Mucosa of rectum (tissue), 2 donors: ENCODE measurements at regions not wholly inside any gene's neighbourhood (a gene's known extent, or its start where the extent isn't known, plus 50 kb on each side); places are given as distances from the start of the nearest gene placed in this dataset.

Experiments
- H3K27ac ChIP-seq, 2 donors: one replicate each; pipeline ENCODE4 v1.7.0; 2013; ENCODE audit warnings: inconsistent platforms in 2 of 2, low read depth in 2 of 2, low read length in 2 of 2
- H3K27me3 ChIP-seq, 2 donors: one replicate each; pipeline ENCODE4 v1.7.0; 2013; ENCODE audit warnings: low read length in 2 of 2; ENCODE audit not compliant: control insufficient read depth in 2 of 2, insufficient read depth in 2 of 2
- H3K36me3 ChIP-seq, 2 donors: one replicate each; pipeline ENCODE4 v1.7.0; 2013; ENCODE audit warnings: low read length in 2 of 2; ENCODE audit not compliant: control insufficient read depth in 2 of 2, insufficient read depth in 2 of 2
- H3K4me1 ChIP-seq, 2 donors: one replicate each; pipeline ENCODE4 v1.7.0; 2013; ENCODE audit warnings: low read length in 2 of 2, mild to moderate bottlenecking in 1 of 2; ENCODE audit not compliant: control insufficient read depth in 2 of 2, insufficient read depth in 2 of 2
- H3K4me3 ChIP-seq, 2 donors: one replicate each; pipeline ENCODE4 v1.7.0; 2013; ENCODE audit warnings: low read length in 2 of 2
- H3K9ac ChIP-seq, 2 donors: one replicate each; pipeline ENCODE4 v1.7.0; 2013; ENCODE audit warnings: low read length in 2 of 2, low read depth in 1 of 2, mild to moderate bottlenecking in 1 of 2
- H3K9me3 ChIP-seq, 2 donors: one replicate each; pipeline ENCODE4 v1.7.0; 2013; ENCODE audit warnings: low read length in 2 of 2; ENCODE audit not compliant: control insufficient read depth in 2 of 2
- donor health status: healthy.
- donor health status: Normal muscosa, but diverticular disease.

DNA sequence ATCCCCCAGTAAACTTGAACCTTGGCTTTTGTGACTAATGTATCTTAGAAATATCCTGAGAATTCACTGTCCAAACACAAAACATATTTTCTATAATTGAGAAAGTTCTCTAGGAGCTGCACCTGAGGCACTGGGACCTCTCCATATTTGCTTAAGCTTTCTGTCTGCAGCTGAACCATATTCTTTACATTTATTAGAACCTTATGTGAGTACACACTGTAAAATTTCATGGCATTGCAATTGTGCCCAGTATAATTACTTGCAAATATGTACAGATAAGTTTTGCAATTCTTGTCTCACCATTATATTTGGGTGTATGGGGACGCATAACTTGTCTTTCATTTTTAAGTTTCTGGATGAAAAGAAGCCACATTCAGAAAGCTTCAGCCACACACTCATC is 280.7 kb upstream of the KLHL1 start:
- no peaks in the 10 kb centered on the region for H3K36me3 ChIP-seq
- H3K9me3 ChIP-seq = no peaks in the 10 kb centered on the region
- peaks cover 0 to 5% of the 10 kb centered on the region in 2 donors for H3K4me1 ChIP-seq
- no peaks in the 10 kb centered on the region for H3K27me3 ChIP-seq
- no peak overlapping the region for H3K9ac ChIP-seq
- no peak overlapping the region for H3K27ac ChIP-seq
- H3K4me3 ChIP-seq = no peak overlapping the region

DNA sequence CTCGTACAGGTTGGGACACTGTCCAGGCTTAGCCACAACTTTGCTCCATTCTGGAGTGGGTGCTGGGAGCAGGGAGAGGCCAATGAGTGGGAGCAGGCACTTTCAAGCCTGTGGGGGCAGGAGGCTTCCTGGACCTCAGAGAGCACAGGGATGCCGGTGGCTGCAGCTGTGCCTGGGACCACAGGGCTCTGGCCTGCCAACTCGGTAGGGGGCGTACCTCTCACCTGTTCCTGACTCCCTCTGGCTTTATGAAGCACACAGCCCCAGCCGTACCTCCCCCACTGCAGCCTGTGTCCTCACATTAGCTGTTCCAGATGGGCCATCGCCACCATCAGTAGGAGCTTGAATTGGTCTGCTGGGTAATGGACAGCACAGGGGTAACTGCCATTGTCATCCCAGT is 278.7 kb upstream of the KLHL1 start:
- peaks cover 0 to 5% of the 10 kb centered on the region in 2 donors for H3K4me1 ChIP-seq
- no peak overlapping the region for H3K9ac ChIP-seq
- no peaks in the 10 kb centered on the region for H3K9me3 ChIP-seq
- H3K36me3 ChIP-seq = no peaks in the 10 kb centered on the region
- no peak overlapping the region for H3K4me3 ChIP-seq
- H3K27ac ChIP-seq = no peak overlapping the region
- no peaks in the 10 kb centered on the region for H3K27me3 ChIP-seq

DNA sequence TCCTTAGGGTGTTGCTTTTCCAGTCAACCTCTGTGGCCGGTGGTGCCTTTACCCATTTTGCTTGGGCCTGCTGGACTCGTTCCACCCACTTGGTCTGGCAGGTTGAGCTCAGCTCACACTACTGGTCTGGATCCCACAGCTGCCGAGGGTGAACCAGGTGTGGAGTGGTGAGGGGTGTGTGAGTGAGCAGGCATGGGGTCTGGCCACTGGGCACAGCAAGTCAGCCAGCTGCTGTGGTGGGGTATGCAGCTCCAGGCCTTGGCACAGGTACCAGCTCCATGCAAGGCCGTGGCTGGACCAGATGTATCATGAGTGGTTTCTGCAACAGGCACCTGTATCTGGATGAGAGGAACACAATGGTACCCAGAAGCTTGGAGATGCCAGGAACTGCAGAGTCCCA is 277.6 kb upstream of the KLHL1 start:
- Histone ChIP-seq H3K4me1 (no peaks in the 10 kb centered on the region), H3K9me3 (no peaks in the 10 kb centered on the region), H3K9ac (no peak overlapping the region), H3K27me3 (no peaks in the 10 kb centered on the region), H3K4me3 (no peak overlapping the region), H3K36me3 (no peaks in the 10 kb centered on the region), H3K27ac (no peak overlapping the region)

DNA sequence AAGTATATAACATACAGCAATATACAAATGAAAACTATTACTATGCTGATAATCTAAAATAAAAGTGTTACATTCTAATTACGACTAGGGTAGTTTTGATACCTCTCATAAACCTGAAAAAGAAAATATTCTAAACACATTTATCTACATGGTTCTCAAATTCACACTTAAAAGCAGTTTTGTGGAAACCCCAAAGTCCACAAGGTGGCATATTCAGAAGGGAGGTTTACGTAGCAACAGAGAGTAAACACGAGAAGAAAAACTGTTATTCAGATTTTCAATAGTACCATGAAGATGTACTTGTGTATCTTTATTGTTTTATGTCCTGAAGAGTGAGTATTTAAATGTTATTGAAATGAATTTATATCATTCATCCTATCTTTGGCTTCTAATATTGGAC is 275.9 kb upstream of the KLHL1 start:
- Histone ChIP-seq H3K27ac (no peak overlapping the region), H3K9me3 (no peaks in the 10 kb centered on the region), H3K4me1 (no peaks in the 10 kb centered on the region), H3K27me3 (no peaks in the 10 kb centered on the region), H3K4me3 (no peak overlapping the region), H3K36me3 (no peaks in the 10 kb centered on the region), H3K9ac (no peak overlapping the region)

DNA sequence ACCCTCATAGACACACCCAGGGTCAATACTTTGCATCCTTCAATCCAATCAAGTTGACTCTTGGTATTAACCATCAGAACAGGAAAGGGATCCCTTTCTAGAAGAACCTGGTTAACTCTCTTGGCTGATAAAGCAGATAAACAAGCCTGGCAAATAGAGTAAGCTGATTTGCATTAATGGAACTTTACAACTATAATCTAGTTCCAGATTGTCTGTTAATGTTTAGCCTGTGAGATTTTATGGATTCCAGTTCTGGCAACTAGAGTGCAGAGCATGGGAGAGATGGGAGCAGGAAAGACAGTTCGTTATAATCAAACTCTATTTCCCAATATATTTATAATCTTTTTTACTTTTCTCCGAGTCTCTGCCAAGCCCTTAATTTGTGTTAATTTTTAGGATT is 272.6 kb upstream of the KLHL1 start:
- H3K27me3 ChIP-seq = no peaks in the 10 kb centered on the region
- H3K9ac ChIP-seq = no peak overlapping the region
- H3K9me3 ChIP-seq = no peaks in the 10 kb centered on the region
- no peaks in the 10 kb centered on the region for H3K4me1 ChIP-seq
- no peak overlapping the region for H3K4me3 ChIP-seq
- H3K36me3 ChIP-seq = no peaks in the 10 kb centered on the region
- H3K27ac ChIP-seq = no peak overlapping the region

DNA sequence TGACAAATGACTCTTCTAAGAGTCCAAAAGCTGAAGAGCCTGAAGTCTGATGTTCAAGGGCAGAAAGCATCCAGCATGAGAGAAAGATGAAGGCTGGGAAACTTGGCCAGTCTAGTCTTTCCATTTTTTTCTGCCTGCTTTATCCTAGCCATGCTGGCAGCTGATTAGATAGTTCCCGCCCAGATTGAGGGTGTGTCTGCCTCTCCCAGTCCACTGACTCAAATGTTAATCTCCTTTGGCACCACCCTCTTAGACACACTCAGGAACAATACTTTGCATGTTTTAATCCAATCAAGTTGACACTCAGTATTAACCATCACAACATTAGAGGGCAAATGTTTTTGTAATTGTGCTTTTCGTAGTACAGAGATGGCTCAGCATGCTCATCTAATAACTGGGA is 267.5 kb upstream of the KLHL1 start:
- H3K4me3 ChIP-seq = no peak overlapping the region
- no peak overlapping the region for H3K27ac ChIP-seq
- no peak overlapping the region for H3K9ac ChIP-seq

DNA sequence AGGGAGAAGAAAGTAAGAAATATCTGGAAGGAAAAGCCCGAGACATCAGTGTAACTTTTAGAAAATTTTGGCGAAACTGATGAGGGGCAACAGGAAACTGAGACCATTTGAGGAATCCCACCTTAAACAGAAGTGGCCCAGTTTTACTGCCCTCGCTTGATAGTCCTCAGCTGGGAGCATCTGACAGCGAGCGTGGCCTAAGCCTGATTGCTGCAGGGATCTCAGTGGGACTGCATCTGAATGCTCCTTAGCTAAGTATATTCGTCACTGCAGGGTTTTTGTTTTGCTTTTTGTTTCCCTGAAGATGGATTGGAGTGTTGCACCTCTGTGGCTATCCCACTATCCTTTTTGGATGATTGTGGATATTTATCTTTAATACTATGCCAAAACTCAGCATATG is 262.7 kb upstream of the KLHL1 start:
- no peak overlapping the region for H3K27ac ChIP-seq
- H3K9me3 ChIP-seq = no peaks in the 10 kb centered on the region
- no peak overlapping the region for H3K4me3 ChIP-seq
- H3K36me3 ChIP-seq = no peaks in the 10 kb centered on the region
- H3K27me3 ChIP-seq = no peaks in the 10 kb centered on the region
- no peak overlapping the region for H3K9ac ChIP-seq
- H3K4me1 ChIP-seq = no peaks in the 10 kb centered on the region

More for the DNA sequence above, 267.5 kb upstream of the KLHL1 start:
- Histone ChIP-seq H3K27me3 (no peaks in the 10 kb centered on the region), H3K36me3 (no peaks in the 10 kb centered on the region), H3K4me1 (no peaks in the 10 kb centered on the region), H3K9me3 (no peaks in the 10 kb centered on the region)

DNA sequence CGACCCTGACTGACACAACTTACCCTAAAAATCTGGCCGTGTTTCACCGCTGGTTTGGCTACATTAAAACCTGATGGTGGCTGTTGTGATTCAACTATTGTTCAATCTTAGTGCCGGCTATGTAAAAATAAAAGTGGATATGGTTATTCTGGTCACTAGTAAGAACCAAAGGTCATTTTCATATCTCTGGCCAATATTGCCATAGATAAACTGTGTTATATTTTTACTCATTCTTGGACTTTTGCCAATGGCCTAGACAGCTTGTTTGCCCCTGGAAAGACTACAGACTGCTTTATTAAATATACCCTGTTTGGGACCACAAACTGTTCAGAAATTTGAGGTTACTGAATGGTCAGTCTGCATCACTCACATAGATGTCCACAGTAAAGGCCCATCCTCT is 258.5 kb upstream of the KLHL1 start:
- no peak overlapping the region for H3K4me3 ChIP-seq
- H3K4me1 ChIP-seq = no peaks in the 10 kb centered on the region
- no peaks in the 10 kb centered on the region for H3K27me3 ChIP-seq
- no peak overlapping the region for H3K9ac ChIP-seq
- no peaks in the 10 kb centered on the region for H3K36me3 ChIP-seq
- H3K27ac ChIP-seq = no peak overlapping the region
- H3K9me3 ChIP-seq = no peaks in the 10 kb centered on the region

DNA sequence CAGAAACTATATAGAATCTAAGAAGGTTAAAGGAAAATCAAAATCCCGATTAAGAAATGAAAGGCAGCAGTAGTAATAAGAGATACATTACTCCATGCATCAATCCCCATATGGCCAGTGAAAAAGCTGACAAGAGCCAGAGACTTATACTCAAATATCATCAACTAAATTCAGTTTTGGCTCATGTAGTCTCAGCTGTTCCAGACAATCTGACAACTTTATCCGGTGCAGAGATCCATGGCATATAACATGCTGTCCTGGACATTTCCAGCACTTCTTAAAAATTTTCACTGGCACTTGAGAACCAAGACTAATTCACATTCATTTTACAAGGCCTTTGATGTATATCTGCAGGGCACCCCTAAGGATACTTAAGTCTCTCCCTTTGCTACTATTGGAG is 255.7 kb upstream of the KLHL1 start:
- Histone ChIP-seq H3K27ac (no peak overlapping the region), H3K4me3 (no peak overlapping the region), H3K9ac (no peak overlapping the region), H3K36me3 (no peaks in the 10 kb centered on the region), H3K4me1 (no peaks in the 10 kb centered on the region), H3K9me3 (no peaks in the 10 kb centered on the region), H3K27me3 (no peaks in the 10 kb centered on the region)

DNA sequence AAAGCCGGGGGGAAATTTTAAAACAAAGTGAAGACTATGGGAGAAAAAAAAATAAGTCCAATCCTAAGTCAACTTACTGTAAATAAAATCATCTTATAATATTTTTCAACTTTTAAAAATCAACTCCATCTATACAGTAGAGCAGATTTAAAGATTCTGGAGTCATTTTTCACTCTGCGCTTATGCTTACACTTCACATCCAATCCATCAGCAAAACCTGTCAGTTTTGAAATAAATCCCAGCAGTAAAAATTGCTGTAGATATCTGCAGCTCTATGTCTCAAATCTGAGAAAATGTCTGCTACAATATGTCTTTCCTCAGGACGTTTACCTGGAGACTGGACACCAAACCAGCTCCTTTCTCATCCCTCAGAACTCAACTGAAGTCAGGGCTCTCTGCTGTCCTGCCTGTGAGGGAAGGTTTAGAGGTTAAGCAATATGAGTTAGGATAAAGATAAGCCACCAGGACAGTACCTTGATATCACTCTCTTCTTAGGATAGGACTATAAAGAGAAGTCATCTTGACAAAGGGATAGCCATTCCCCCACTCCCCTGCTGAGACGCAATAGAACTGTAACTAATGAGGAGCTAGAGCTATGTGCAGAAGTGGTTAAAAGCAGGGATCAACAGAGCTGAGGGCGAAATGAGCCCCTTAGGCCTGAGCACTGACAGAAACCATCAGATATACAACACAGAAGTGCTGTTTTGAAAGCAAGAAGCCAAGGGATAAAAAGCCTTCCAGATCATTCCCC is 254.7 kb upstream of the KLHL1 start:
- Histone ChIP-seq H3K9me3 (no peaks in the 10 kb centered on the region), H3K4me1 (no peaks in the 10 kb centered on the region), H3K27me3 (no peaks in the 10 kb centered on the region), H3K27ac (no peak overlapping the region), H3K36me3 (no peaks in the 10 kb centered on the region), H3K4me3 (no peak overlapping the region), H3K9ac (no peak overlapping the region)

DNA sequence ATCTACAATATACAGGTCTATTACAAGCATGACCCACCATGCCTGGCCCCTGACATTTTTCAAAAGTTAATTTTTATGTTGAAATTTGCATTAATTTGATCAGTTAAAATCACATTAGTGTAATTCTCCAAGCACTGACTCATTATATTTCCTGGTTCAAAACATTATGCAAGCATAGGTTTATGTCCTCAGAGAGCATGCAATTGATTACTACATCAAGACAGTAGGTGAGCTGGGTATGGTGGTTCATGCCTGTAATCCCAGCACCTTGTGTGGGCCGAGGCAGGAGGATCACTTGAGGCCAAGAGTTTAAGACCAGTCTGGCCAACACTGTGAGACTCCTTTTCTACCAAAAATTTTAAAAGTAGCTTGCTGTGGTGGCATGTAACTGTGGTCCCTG is 248.8 kb upstream of the KLHL1 start:
- H3K4me1 ChIP-seq = no peaks in the 10 kb centered on the region
- no peaks in the 10 kb centered on the region for H3K27me3 ChIP-seq
- H3K4me3 ChIP-seq = no peak overlapping the region
- H3K9me3 ChIP-seq = peaks cover 0 to 2% of the 10 kb centered on the region in 2 donors
- no peak overlapping the region for H3K27ac ChIP-seq
- no peaks in the 10 kb centered on the region for H3K36me3 ChIP-seq
- H3K9ac ChIP-seq = no peak overlapping the region
